ENCODE measurements at regions not wholly inside any gene's neighbourhood (a gene's known extent, or its start where the extent isn't known, plus 50 kb on each side); places are given as distances from the start of the nearest gene placed in this dataset.
"Not testable (repeated sequence)": the region's sequence is repeated elsewhere in the genome, so short reads cannot be mapped to it uniquely, and the experiment has no call there.

DNA sequence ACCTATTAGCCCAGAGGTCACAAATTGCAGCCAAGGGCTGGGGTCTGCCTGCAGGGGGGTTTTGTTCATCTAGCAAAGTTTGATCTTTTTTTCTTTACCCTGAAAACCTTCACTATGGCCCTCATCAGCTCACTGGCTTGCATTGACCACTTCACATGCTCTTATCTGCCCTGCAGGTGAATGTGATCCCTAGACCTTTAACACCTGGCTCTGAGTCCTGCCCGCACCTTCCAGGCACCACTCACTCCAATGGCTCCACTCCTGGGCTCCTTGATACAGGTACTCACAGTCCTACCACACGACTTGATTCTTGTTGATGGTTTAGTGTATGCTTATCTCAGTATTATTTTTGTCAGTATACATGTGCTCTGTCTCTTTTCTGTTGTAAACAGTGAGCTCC is 92.5 kb downstream of the FEM1C start:
- DNase-seq (ENCODE audit: low read depth, low spot score), result no peak
- TF ChIP-seq FOXP2 (optimal IDR thresholded peaks at IDR 0.05; ENCODE audit: control extremely low read depth, extremely low read length, insufficient read depth) (no peak), EZH2 (IDR thresholded peaks at IDR 0.05) (no peak), POLR2AphosphoS5 (IDR thresholded peaks at IDR 0.05; ENCODE audit: borderline replicate concordance, low read depth, low read length) (no peak)
- no peak overlapping the region for H3K9ac ChIP-seq (ENCODE audit: insufficient read length)
- H3K4me3 ChIP-seq, result no peak overlapping the region
- H3K27ac ChIP-seq, result no peak overlapping the region
- H3K9me3 ChIP-seq (ENCODE audit: low read depth, low read length), result no peaks in the 10 kb centered on the region
- no peaks in the 10 kb centered on the region for H3K36me3 ChIP-seq (ENCODE audit: insufficient read depth, low read length)

DNA sequence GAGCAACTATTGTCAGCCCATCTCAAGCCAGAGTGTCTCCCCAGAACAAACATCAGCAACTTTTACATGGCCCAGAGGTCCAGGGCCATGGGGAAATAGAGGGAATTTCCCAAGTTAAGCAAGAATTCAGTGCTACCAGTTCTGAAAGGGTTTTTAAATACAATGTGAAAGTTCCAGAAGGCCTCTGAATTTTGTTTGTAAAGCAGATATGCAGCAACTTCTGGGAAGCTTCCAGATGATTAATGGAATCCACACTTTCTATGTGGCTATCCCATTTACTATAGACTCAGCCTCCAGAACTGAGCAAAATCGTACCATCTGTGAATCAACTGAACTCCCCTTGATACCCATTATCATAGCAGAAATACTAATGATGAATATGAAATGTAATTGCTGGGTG is 93.8 kb downstream of the FEM1C start:
- H3K27ac ChIP-seq, result 0 out of 2 replicates have a peak overlapping the region, but pooled peaks have one; percentile 44
- TF ChIP-seq EZH2 (IDR thresholded peaks at IDR 0.05) (no peak), FOXP2 (optimal IDR thresholded peaks at IDR 0.05; ENCODE audit: control extremely low read depth, extremely low read length, insufficient read depth) (no peak), POLR2AphosphoS5 (IDR thresholded peaks at IDR 0.05; ENCODE audit: borderline replicate concordance, low read depth, low read length) (no peak)
- no peak overlapping the region for H3K9ac ChIP-seq (ENCODE audit: insufficient read length)
- no peaks in the 10 kb centered on the region for H3K9me3 ChIP-seq (ENCODE audit: low read depth, low read length)
- H3K4me3 ChIP-seq, result no peak overlapping the region
- H3K36me3 ChIP-seq (ENCODE audit: insufficient read depth, low read length), result no peaks in the 10 kb centered on the region
- no peak for DNase-seq (ENCODE audit: low read depth, low spot score)

DNA sequence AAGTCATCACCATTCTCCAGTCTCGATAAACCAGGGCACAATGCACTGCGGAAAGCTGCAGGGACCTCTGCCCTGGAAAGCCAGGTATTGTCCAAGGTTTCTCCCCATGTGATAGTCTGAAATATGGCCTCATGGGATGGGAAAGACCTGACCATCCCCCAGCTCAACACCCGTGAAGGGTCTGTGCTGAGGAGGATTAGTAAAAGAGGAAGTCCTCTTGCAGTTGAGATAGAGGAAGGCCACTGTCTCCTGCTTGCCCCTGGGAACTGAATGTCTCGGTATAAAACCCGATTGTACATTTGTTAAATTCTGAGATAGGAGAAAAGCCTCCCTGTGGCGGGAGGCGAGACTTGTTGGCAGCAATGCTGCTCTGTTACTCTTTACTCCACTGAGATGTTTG is 95.9 kb downstream of the FEM1C start:
- not testable (repeated sequence) for H3K36me3 ChIP-seq (ENCODE audit: insufficient read depth, low read length); DNase-seq (ENCODE audit: low read depth, low spot score); H3K4me3 ChIP-seq; H3K9me3 ChIP-seq (ENCODE audit: low read depth, low read length); H3K27ac ChIP-seq; H3K9ac ChIP-seq (ENCODE audit: insufficient read length)

DNA sequence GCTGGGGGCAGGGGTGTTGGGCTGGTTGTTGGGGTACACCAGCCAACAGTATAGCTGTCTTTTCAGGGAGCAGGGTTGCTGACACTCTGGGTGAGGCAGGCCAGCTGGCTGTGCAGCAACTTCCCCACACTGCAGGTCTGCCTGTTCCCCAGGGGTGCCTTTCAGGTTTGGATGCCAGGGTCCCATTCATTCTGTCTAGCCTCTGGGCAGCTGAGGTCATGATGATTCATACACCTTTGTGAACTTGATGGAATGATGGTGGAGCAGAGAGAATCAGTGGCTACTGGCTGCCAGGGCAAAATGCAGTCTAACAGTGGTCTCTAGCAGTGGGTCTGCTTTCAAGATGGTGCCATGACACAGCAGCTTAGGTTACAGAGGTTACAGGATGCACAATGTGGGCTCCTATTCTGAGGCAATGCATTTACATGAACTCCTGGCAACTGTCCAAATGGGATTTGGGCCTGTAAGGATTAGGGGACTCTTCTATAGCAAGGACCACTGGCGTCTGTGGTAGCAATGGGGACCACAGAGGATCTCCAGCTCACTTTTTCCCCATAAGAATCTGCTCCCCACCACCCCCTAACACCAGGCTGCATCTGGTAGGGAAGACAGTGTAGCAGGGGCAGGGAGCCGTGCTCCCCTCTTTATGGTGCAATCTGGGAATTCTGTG is 103.7 kb downstream of the FEM1C start:
- Histone ChIP-seq H3K4me3 (no peak overlapping the region), H3K27ac (no peak overlapping the region), H3K36me3 (ENCODE audit: insufficient read depth, low read length) (no peaks in the 10 kb centered on the region), H3K9me3 (ENCODE audit: low read depth, low read length) (0 out of 2 replicates have a peak, but pooled peaks cover 3% of the 10 kb centered on the region), H3K9ac (ENCODE audit: insufficient read length) (no peak overlapping the region)
- TF ChIP-seq EZH2 (IDR thresholded peaks at IDR 0.05) (no peak), FOXP2 (optimal IDR thresholded peaks at IDR 0.05; ENCODE audit: control extremely low read depth, extremely low read length, insufficient read depth) (no peak), POLR2AphosphoS5 (IDR thresholded peaks at IDR 0.05; ENCODE audit: borderline replicate concordance, low read depth, low read length) (no peak)
- no peak for DNase-seq (ENCODE audit: low read depth, low spot score)

DNA sequence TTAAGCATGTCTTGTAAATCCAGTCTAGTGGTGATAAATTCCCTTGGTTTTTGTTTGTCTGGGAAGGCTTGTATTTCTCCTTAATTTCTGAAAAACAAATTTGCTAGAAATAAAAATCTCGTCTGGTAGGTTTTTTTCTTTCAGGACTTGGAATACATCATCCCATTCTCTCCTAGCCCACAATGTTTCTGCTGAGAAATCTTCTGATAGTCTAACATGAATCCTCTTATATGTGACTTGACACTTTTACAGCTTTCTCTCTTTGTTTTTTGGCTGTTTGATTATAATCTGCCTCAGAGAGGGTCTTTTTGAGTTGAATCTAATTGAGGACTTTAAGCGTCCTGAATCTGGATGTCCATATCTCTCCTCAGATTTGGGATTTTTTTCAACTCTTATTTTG is 104.9 kb downstream of the FEM1C start:
- no peak for TF ChIP-seq EZH2 (IDR thresholded peaks at IDR 0.05)
- no peak for TF ChIP-seq POLR2AphosphoS5 (IDR thresholded peaks at IDR 0.05; ENCODE audit: borderline replicate concordance, low read depth, low read length)
- TF ChIP-seq FOXP2 (optimal IDR thresholded peaks at IDR 0.05; ENCODE audit: control extremely low read depth, extremely low read length, insufficient read depth), result no peak
- no peak for DNase-seq (ENCODE audit: low read depth, low spot score)

DNA sequence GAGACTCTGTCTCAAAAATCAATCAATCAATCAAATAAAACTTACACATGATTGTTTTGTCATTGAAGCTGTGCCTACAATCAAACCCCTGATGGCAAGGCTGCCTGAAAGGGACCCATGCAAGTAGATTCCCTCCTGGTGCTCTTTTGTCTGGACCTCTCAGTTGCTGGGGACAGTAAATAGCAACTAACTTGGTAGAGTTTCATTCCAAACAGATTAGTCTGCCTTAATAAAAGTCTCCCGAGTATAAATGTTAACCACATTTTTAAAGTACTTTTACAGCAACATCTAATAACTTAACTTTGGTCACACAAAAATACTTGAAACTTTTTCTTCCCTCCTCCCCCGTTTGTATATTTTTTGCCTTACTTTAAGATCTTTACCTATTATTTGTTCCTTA is 105.5 kb downstream of the FEM1C start:
- TF ChIP-seq EZH2 (IDR thresholded peaks at IDR 0.05) (no peak), FOXP2 (optimal IDR thresholded peaks at IDR 0.05; ENCODE audit: control extremely low read depth, extremely low read length, insufficient read depth) (no peak), POLR2AphosphoS5 (IDR thresholded peaks at IDR 0.05; ENCODE audit: borderline replicate concordance, low read depth, low read length) (no peak)
- Histone ChIP-seq H3K27ac (no peak overlapping the region), H3K4me3 (no peak overlapping the region), H3K9ac (ENCODE audit: insufficient read length) (no peak overlapping the region), H3K9me3 (ENCODE audit: low read depth, low read length) (0 out of 2 replicates have a peak, but pooled peaks cover 3% of the 10 kb centered on the region), H3K36me3 (ENCODE audit: insufficient read depth, low read length) (no peaks in the 10 kb centered on the region)
- DNase-seq (ENCODE audit: low read depth, low spot score), result no peak

More for the DNA sequence above, 104.9 kb downstream of the FEM1C start:
- Histone ChIP-seq H3K36me3 (ENCODE audit: insufficient read depth, low read length) (no peaks in the 10 kb centered on the region), H3K27ac (no peak overlapping the region), H3K9me3 (ENCODE audit: low read depth, low read length) (0 out of 2 replicates have a peak, but pooled peaks cover 3% of the 10 kb centered on the region), H3K4me3 (no peak overlapping the region), H3K9ac (ENCODE audit: insufficient read length) (no peak overlapping the region)

DNA sequence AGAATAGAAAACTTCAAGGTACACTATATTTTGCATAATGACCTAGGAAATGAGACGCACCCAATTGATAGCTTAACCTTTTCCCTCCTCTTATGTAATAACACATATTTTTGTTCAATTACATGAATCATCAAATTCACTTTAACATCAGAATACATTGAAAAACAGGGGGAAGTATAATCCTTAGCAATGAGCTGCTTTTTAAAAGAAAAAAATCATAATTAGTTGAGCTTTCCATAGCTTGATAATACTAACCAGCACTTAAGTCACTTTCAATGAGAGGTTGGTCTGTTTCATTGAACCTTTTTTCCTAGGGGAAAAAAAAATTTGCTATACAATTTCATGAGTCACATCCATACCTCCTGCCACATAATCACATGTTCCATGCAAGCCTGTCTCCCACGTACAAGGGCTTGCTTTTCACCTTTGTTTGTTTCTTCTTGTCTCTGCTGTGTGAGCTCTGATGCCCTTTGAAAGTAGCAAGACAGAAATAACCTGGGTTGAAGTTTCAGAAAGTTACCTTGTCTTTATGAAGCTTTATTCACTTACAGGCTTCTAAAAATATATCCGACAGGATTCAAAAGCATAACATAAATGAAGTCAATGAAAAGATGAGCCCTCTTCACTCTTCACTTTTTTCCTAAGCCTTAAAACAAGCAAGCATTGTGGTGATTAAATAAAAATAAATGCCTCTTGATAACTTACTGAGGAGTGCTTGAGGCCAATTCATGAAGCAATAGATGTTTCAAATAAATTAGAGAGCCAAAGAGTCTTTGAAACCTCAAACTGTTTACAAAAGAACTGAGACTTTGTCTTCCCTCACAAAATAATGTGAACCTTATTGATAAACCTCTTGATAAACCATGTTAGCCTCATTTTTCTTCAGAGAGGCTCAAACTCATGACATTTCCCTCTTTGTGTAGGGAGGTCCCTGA is 108.5 kb downstream of the FEM1C start:
- Histone ChIP-seq H3K4me3 (no peak overlapping the region), H3K36me3 (ENCODE audit: insufficient read depth, low read length) (no peaks in the 10 kb centered on the region), H3K9me3 (ENCODE audit: low read depth, low read length) (0 out of 2 replicates have a peak, but pooled peaks cover 3% of the 10 kb centered on the region), H3K9ac (ENCODE audit: insufficient read length) (no peak overlapping the region), H3K27ac (no peak overlapping the region)
- no peak for TF ChIP-seq EZH2 (IDR thresholded peaks at IDR 0.05)
- no peak for TF ChIP-seq FOXP2 (optimal IDR thresholded peaks at IDR 0.05; ENCODE audit: control extremely low read depth, extremely low read length, insufficient read depth)
- no peak for TF ChIP-seq POLR2AphosphoS5 (IDR thresholded peaks at IDR 0.05; ENCODE audit: borderline replicate concordance, low read depth, low read length)
- no peak for DNase-seq (ENCODE audit: low read depth, low spot score)

DNA sequence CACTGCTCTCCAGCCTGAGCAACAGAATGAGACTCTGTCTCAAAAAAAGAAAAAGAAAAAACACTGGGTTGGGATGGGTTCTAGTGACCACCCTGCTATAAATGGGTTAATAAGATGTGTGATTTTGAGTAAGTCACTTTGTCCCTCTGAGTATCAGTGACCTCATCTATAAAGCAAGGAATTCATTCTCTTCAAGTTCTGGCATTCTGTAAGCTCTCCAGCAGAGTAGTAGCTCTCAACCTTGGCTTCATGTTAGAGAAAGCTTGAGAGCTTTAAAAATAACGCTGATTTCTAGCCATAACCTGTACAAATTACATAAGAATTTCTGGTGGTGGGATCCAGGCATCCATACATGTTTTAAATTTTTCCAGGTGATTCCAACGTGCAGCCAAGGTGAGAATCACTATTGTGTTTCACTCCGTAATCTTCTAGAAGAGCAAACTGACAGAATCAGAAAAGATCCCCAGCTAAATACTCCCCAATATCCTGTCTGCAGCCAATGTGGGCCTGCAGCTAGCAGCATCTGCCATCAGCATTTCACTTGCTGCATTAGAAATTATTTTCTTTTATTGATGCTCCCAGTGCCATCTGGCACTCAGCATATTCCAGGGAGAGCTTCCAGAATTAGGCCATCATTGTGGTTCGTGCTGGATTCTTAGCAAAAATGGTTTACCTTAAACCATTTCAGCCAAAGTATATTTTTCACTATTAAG is 109.4 kb downstream of the FEM1C start:
- H3K36me3 ChIP-seq (ENCODE audit: insufficient read depth, low read length), result no peaks in the 10 kb centered on the region
- DNase-seq (ENCODE audit: low read depth, low spot score), result no peak
- no peak overlapping the region for H3K4me3 ChIP-seq
- TF ChIP-seq EZH2 (IDR thresholded peaks at IDR 0.05), result no peak
- H3K27ac ChIP-seq, result no peak overlapping the region
- H3K9me3 ChIP-seq (ENCODE audit: low read depth, low read length), result 0 out of 2 replicates have a peak, but pooled peaks cover 3% of the 10 kb centered on the region
- no peak overlapping the region for H3K9ac ChIP-seq (ENCODE audit: insufficient read length)
